ENCODE measurements at regions not wholly inside any gene's neighbourhood (a gene's known extent, or its start where the extent isn't known, plus 50 kb on each side); places are given as distances from the start of the nearest gene placed in this dataset.
"Not testable (repeated sequence)": the region's sequence is repeated elsewhere in the genome, so short reads cannot be mapped to it uniquely, and the experiment has no call there.

GRCh38 chr2:122063716-122064115, 308.3 kb downstream of the TSN start:
- DNase-seq: no peak

GRCh38 chr2:122070241-122070731, 314.8 kb downstream of the TSN start:
- no peak for DNase-seq

DNA sequence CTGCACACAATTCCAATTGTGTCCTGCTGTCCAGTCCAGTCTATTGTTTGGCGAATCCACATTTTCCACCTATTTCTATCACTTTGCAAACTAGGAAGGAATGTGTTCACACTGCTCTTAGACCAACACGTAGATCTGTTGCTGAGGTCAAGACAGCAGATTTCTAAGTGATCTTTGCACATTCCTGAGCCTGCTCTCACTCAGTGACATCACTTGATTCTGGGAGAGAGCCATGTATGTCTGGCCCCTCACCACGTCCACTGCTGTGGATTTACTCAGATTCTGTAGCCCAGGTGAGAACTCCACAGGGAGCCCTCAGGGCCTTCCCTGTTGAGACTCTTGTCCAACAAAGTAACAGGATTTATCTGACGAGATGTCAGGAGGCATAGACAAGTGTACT, 317.2 kb downstream of the TSN start:
- no peak for DNase-seq

GRCh38 chr2:122074201-122074600, 318.8 kb downstream of the TSN start:
- no peak for DNase-seq

- DNase-seq: no peak
Observed at GRCh38 chr2:122075381-122075780, 319.9 kb downstream of the TSN start.

DNA sequence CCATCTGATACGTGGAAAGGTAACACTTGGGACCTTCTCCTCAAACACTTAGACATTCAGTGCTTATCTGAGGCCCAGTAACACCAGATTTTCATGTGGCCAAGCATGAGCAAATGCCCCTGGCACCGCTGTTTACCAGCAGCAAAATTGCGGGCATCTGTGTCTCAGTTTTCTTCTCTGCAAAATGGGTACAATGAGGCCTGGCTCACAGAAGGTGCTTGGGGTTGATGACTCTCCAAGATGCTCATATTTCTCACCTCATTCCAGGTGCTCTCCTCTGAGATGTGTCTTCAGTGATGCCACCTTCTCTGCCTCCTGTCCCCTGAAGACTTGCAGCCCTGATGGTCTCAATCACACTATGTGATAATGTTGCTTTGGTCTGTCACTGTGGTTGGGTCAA, 321.7 kb downstream of the TSN start:
- DNase-seq: no peak

GRCh38 chr2:122077771-122078170, 322.3 kb downstream of the TSN start:
- no peak for DNase-seq

- DNase-seq: peak in 1 of 2 donors; percentile 23
Observed at GRCh38 chr2:122078451-122078850, 323.0 kb downstream of the TSN start.

DNA sequence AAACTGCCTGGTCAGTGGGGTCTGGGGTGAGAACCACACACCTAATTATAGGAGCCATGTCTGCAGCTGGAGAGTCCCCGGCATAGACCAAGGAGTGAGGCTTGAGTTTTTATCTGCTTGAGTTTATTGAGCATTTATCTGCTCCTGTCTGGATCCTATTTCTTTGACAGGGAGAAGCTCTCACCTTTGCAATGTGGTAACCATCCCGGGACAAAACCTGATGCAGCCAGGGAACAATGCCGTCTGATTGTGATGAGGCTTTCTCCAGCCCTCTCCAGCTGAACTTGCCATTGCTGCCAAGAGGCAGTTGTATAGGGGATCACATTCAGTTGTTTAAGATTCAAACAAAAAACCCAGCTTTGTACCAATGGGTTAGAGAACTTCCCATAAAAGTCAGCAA, 324.4 kb downstream of the TSN start:
- no peak for DNase-seq

- no peak for DNase-seq
Observed at GRCh38 chr2:122080316-122080715, 324.9 kb downstream of the TSN start.

DNA sequence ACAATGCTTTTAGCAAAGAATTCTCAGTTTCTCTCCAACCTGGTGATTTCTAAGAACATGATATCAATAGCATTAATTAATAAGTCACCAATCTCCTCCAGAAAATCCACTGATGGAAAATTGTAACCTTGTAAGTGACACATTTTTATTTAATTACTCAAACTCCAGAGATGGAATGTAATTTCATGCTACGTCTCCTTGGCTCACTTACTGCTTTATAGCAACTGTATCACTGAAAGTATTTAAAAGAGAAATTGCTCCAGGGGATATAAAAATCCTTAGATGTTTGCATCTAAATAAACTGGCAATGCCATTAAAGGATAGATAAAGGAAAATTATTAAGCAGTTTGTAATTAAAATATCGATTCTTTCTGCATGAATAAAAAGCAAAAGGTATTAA, 325.4 kb downstream of the TSN start:
- no peak for DNase-seq

DNA sequence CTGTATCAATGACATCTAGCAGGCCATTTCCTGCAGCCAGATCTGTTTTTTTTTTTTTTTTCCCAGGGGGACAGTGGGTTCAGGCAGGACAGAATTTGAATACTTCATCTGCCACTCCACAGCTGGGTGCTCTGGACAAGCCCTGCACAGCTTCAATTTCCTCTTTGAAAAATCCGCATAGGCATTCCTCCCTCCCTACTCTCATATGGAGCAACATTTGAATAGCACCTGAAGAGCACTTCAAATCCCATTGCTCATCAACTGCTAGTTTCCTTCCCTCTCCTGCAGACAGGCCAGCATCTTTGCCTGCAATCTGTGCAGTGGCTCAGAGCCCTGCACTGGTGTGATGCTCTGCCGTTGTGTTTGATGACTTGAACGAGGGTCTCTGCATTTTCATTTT, 326.3 kb downstream of the TSN start:
- DNase-seq: no peak

GRCh38 chr2:122083256-122084048, 328.0 kb downstream of the TSN start:
- DNase-seq: no peak

DNA sequence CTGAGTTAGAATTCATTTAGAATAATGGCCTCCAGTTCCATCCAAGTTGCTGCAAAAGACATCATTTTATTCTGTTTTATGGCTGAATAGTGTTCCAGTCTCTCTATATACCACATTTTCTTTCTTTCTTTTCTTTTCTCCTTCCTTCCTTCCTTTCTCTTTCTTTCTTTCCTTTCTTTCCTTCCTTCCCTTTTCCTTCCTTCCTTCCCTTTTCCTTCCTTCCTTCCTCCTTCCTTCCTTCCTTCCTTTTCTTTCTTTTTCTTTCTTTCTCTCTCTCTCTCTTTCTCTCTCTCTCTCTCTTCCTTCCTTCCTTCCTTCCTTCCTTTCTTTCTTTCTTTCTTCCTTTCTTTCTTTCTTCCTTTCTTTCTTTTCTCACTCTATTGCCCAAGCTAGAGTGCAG, 330.2 kb downstream of the TSN start:
- DNase-seq: not testable (repeated sequence)

DNA sequence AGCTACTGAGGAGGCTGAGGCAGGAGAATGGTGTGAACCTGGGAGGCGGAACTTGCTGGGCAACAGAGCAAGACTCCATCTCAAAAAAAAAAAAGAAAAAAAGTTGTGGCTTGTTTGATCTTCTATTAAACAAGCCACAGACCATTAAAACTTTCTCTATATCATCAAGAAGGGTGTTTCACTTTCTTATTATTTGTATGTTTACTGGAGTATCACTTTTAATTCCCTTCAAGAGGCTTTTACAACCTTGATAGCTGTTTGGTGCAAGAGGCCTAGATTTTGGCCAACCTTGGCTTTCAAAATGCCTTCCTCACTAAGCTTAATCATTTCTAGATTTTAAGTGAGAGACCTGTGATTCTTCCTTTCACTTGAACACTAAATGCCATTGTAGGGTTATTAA, 339.1 kb downstream of the TSN start:
- no peak for DNase-seq

DNA sequence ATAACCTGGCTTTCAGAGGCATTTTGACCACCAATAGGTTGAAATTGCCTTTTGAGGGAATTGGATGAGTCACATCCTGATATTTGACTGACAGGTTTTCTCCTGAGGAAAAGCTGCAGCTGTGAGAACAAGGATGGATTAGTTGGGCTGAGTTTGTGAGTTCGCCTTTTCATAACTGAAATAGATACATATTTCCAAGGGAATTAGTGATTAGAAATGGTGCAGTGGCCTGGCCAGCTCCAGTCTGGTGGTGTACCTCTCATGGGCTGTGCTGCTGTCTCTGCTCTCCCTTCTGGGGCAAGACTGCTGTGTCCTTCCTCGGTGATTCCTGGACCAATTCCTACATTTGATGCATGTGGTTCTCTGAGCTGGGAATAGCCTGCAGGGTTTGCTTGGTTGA, 341.3 kb downstream of the TSN start:
- no peak for DNase-seq

DNA sequence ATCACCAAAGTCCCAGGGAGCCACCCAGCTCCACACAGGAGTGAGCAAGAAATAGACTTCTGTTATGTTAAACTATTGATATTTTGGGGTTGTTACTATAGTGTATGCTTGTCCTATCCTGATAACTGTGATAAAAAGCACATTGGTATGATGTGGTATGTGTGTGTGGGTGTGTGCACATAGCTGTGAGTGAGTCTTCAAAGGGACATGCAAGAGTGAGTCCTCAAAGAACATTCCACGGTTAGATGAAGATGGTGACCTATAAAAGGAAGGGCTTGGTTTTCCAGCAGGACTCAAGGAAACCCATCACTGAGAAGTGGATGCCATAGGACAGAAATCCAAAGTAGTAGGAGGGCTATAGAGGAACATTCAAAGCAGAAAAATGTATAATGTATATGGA, 342.9 kb downstream of the TSN start:
- DNase-seq: no peak

DNA sequence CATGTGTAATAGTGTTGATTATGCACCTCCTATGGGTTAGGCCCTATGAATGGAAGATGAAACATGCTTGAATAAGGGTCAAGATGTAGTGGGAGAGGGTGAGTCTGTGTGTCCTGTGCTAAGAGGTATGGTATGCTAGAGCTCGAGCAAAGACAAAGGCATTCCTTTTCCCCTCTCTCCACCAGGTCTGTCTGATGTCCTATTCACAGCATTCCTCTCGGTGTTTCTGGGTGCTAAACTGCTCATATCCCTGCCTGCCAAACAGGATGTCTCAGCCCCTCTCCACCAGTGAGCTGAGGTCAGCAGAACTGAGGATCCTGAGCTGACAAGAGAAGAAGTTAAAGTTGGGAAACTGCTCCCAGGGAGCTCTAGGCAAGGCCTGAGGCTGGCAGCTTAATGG, 344.9 kb downstream of the TSN start:
- DNase-seq: no peak

- DNase-seq: no peak
Observed at GRCh38 chr2:122100756-122101155, 345.3 kb downstream of the TSN start.

DNA sequence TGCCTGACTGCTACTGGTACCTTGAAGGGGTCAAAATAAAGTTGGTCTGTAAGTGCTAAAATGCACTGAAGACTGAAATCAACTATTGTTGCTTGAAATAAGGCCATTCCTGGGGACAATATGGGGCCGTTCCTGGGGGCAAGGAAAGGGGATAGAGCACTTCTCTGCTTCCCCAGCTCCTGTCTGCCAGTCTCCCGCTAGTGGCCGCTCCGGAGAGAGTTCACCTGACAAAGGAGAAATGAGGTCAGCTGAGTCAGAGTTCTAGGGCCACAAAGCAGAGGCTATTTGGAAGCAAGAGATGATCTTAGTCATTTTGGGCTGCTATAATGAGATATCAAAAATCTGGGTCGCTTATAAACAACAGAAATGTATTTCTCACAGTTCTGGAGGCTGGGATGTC, 345.9 kb downstream of the TSN start:
- DNase-seq: no peak

DNA sequence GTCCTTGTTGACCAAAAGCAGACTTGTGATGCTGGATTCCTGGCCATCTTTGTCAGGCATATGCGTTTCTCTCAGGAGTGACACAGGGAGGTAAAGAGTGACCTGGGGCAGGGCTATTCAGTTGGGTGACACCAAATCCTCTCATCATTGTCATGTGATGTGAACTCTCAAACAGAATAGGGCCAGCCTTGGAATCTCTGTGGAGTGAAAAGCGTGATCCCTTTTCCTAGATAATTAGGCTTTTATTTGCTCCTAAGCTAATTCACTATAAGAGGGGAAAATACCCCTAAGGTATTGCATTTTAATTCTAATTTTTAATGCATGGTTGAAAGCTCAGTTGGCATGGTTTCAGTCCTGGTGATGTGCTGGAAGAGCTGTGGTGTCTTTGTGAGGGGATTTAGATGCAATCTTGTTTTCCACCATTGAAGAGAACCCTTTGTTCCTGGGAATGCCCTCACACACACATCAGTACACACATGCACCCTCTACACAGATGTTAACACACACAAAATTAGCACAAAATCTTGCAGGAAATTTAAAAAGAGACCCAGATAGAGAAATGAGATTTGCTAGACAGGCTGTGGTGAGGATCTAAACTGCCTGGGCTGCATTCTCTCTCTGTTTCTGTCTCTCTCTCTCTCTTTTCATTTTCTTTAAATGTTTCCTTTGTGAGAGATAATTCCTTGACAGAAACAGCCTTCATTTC, 349.9 kb downstream of the TSN start:
- DNase-seq: no peak

GRCh38 chr2:122105877-122106206, 350.4 kb downstream of the TSN start:
- peak in 1 of 2 donors; percentile 1 for DNase-seq

GRCh38 chr2:122108186-122108585, 352.7 kb downstream of the TSN start:
- DNase-seq: no peak

Measured in right lung (tissue), 2 donors.